Upper lobe of left lung (tissue), 4 donors: ENCODE measurements at regions not wholly inside any gene's neighbourhood (a gene's known extent, or its start where the extent isn't known, plus 50 kb on each side); places are given as distances from the start of the nearest gene placed in this dataset.

ENCODE experiments used
- POLR2A ChIP-seq, 4 donors: fragments of 450-650 bp; IDR thresholded peaks; one replicate each; pipeline ENCODE4 v1.5.1; 2016 to 2017; ENCODE audit warnings: antibody characterized with exemption in 4 of 4, mild to moderate bottlenecking in 2 of 4
- POLR2AphosphoS5 ChIP-seq, 2 donors: sonication (generic); formaldehyde crosslinking; IDR thresholded peaks; one replicate each; pipeline ENCODE4 v1.5.1; 2017; ENCODE audit warnings: antibody characterized with exemption in 2 of 2

GRCh38 chr1:90413519-90413918 lies 303.6 kb downstream of the BARHL2 start:
- TF ChIP-seq POLR2A (IDR thresholded peaks at IDR 0.05) (no peak), POLR2AphosphoS5 (IDR thresholded peaks at IDR 0.05) (no peak)
